GM21360 (cell line): ENCODE measurements at regions not wholly inside any gene's neighbourhood (a gene's known extent, or its start where the extent isn't known, plus 50 kb on each side); places are given as distances from the start of the nearest gene placed in this dataset.

Experiments
- ATAC-seq: cut with Tn5 transposase; IDR thresholded peaks from one replicate; pipeline ENCODE4 v1.9.1; 2021; ENCODE audit warnings: mild to moderate bottlenecking, moderate library complexity; ENCODE audit not compliant: unreplicated experiment

- no peak for ATAC-seq
Observed at GRCh38 chr14:83312511-83312910, 1778.9 kb upstream of the SEL1L start.

GRCh38 chr14:83314764-83315163 lies 1781.1 kb upstream of the SEL1L start:
- no peak for ATAC-seq

GRCh38 chr14:83316356-83316755 lies 1782.7 kb upstream of the SEL1L start:
- no peak for ATAC-seq

- ATAC-seq = no peak
Observed at GRCh38 chr14:83320837-83321236, 1787.2 kb upstream of the SEL1L start.

- ATAC-seq = no peak
Observed at GRCh38 chr14:83331513-83331912, 1797.9 kb upstream of the SEL1L start.

- ATAC-seq = no peak
Observed at GRCh38 chr14:83342590-83342989, 1808.9 kb upstream of the SEL1L start.

GRCh38 chr14:83347874-83348273 lies 1814.2 kb upstream of the SEL1L start:
- no peak for ATAC-seq

GRCh38 chr14:83355609-83356008 lies 1822.0 kb upstream of the SEL1L start:
- no peak for ATAC-seq

- no peak for ATAC-seq
Observed at GRCh38 chr14:83356080-83356479, 1822.4 kb upstream of the SEL1L start.

- ATAC-seq = no peak
Observed at GRCh38 chr14:83372271-83372670, 1838.6 kb upstream of the SEL1L start.

GRCh38 chr14:83379436-83379835 lies 1845.8 kb upstream of the SEL1L start:
- no peak for ATAC-seq

- ATAC-seq = no peak
Observed at GRCh38 chr14:83384253-83384652, 1850.6 kb upstream of the SEL1L start.

- no peak for ATAC-seq
Observed at GRCh38 chr14:83395321-83395720, 1861.7 kb upstream of the SEL1L start.

GRCh38 chr14:83416476-83416875 lies 1882.8 kb upstream of the SEL1L start:
- no peak for ATAC-seq

- ATAC-seq = no peak
Observed at GRCh38 chr14:83419420-83419819, 1885.8 kb upstream of the SEL1L start.

- ATAC-seq = no peak
Observed at GRCh38 chr14:83421711-83422110, 1888.1 kb upstream of the SEL1L start.

- no peak for ATAC-seq
Observed at GRCh38 chr14:83425138-83425537, 1891.5 kb upstream of the SEL1L start.

- ATAC-seq = no peak
Observed at GRCh38 chr14:83425706-83426105, 1892.1 kb upstream of the SEL1L start.

- ATAC-seq = no peak
Observed at GRCh38 chr14:83433618-83434017, 1900.0 kb upstream of the SEL1L start.

- no peak for ATAC-seq
Observed at GRCh38 chr14:83441801-83442200, 1908.1 kb upstream of the SEL1L start.

- ATAC-seq = no peak
Observed at GRCh38 chr14:83455561-83455960, 1921.9 kb upstream of the SEL1L start.

- no peak for ATAC-seq
Observed at GRCh38 chr14:83461521-83461920, 1927.9 kb upstream of the SEL1L start.

GRCh38 chr14:83462759-83463158 lies 1929.1 kb upstream of the SEL1L start:
- no peak for ATAC-seq
